ENCODE measurements at regions not wholly inside any gene's neighbourhood (a gene's known extent, or its start where the extent isn't known, plus 50 kb on each side); places are given as distances from the start of the nearest gene placed in this dataset.

DNA sequence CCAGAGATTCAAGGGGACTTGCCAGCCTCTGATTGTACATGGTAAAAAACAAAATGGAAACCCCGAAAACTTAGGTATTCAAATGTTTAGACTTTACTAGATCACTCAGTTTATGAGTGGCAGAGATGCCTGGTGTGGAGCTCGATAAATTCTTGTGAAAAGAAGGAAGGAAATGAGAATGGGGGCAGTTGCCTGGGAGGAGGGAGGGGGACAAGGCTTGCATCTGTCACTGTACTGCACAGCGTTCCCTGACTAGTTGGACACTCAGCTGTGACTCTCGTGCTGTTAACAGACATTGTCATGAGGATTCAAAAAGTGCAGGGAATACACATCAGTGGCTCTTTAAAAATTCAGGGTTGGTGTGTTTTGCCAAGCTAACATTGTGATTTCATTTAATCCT, 232.9 kb downstream of the ZIC5 start:
- no peak for TF ChIP-seq EZH2 (IDR thresholded peaks at IDR 0.05; ENCODE audit: low read depth)
- TF ChIP-seq, protein P1, sequence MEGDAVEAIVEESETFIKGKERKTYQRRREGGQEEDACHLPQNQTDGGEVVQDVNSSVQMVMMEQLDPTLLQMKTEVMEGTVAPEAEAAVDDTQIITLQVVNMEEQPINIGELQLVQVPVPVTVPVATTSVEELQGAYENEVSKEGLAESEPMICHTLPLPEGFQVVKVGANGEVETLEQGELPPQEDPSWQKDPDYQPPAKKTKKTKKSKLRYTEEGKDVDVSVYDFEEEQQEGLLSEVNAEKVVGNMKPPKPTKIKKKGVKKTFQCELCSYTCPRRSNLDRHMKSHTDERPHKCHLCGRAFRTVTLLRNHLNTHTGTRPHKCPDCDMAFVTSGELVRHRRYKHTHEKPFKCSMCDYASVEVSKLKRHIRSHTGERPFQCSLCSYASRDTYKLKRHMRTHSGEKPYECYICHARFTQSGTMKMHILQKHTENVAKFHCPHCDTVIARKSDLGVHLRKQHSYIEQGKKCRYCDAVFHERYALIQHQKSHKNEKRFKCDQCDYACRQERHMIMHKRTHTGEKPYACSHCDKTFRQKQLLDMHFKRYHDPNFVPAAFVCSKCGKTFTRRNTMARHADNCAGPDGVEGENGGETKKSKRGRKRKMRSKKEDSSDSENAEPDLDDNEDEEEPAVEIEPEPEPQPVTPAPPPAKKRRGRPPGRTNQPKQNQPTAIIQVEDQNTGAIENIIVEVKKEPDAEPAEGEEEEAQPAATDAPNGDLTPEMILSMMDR (conservative IDR thresholded peaks at IDR 0.05), result no peak
